ENCODE measurements at regions not wholly inside any gene's neighbourhood (a gene's known extent, or its start where the extent isn't known, plus 50 kb on each side); places are given as distances from the start of the nearest gene placed in this dataset.
A peak's percentile ranks its signal among the peaks of the same experiment; 100 is the strongest.
"Not testable (repeated sequence)": the region's sequence is repeated elsewhere in the genome, so short reads cannot be mapped to it uniquely, and the experiment has no call there.

DNA sequence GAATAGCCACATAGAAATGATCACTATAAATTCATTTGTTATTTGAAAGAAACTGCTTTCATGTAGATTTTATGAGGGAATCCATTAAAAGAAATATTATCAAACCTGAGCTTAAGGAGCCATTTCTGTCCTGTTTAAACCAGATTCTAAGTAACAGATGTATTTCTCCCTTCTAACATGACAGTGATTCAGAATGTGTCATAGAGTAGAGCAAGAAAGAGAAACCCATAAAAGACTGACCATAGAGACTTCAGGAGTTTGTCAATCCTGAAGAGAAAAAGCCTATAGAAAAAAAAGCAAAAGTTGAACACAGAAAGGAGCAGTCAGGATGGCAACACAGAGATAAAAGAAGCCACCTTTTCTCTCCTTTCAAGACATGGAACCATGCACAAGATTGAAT, 390.6 kb downstream of the PRIM2 start:
- in situ Hi-C loops (cut with HindIII; ENCODE audit: low pct_unique_long_range_greater_than_20kb, low sequenced_read_pairs); DNase-seq (ENCODE audit: low read depth, low spot score): not testable (repeated sequence)

DNA sequence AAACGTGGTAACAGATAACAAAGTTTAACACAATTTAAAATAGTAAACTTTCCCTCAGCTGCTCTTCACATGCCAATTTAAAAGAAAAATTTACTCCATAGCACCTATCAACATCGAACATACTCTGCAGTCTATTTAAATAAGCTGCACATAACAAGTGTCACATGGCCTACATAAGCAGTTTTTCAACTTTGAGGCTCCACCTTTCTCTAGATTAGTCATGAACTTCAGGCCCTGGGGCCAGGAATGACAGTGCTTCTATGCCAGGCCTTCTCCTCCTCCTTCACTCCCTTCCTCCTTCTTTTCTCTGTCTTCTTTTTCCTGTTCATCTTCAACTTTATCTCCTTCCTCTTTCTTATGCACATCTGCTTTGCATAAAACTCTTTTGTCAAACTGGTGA, 405.1 kb downstream of the PRIM2 start:
- in situ Hi-C loops (cut with HindIII; ENCODE audit: low pct_unique_long_range_greater_than_20kb, low sequenced_read_pairs): not testable (repeated sequence)
- peak; percentile 48 for DNase-seq (ENCODE audit: low read depth, low spot score)

GRCh38 chr6:57723815-57724401, 406.5 kb downstream of the PRIM2 start:
- not testable (repeated sequence) for DNase-seq (ENCODE audit: low read depth, low spot score)

GRCh38 chr6:57729407-57729806, 412.0 kb downstream of the PRIM2 start:
- DNase-seq (ENCODE audit: low read depth, low spot score); in situ Hi-C loops (cut with HindIII; ENCODE audit: low pct_unique_long_range_greater_than_20kb, low sequenced_read_pairs): not testable (repeated sequence)

More at GRCh38 chr6:57723815-57724401, 406.5 kb downstream of the PRIM2 start:
- in situ Hi-C loops (cut with HindIII; ENCODE audit: low pct_unique_long_range_greater_than_20kb, low sequenced_read_pairs): not testable (repeated sequence)

DNA sequence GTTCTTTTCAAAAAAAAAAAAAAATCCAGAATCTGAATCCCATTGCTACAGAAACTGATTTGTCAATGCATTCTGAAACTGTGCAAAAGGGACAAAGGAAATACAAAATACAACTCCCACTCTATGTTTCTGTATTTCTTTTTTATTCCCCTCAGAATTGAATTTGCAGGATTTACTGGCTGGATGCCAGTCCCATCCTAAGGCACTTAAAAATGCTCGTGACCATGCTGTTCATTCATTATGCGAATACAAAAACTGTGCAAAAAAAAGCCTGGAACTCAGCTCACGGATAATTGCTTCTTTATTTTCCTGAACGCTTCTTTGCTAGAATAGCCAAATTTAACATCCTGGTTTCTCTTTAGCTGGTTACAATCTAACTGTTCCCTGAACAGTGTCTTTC, 413.3 kb downstream of the PRIM2 start:
- DNase-seq (ENCODE audit: low read depth, low spot score); in situ Hi-C loops (cut with HindIII; ENCODE audit: low pct_unique_long_range_greater_than_20kb, low sequenced_read_pairs): not testable (repeated sequence)

GRCh38 chr6:57747716-57748115, 430.3 kb downstream of the PRIM2 start:
- DNase-seq (ENCODE audit: low read depth, low spot score); in situ Hi-C loops (cut with HindIII; ENCODE audit: low pct_unique_long_range_greater_than_20kb, low sequenced_read_pairs): not testable (repeated sequence)

GRCh38 chr6:57759850-57760249, 442.4 kb downstream of the PRIM2 start:
- DNase-seq (ENCODE audit: low read depth, low spot score); in situ Hi-C loops (cut with HindIII; ENCODE audit: low pct_unique_long_range_greater_than_20kb, low sequenced_read_pairs): not testable (repeated sequence)

DNA sequence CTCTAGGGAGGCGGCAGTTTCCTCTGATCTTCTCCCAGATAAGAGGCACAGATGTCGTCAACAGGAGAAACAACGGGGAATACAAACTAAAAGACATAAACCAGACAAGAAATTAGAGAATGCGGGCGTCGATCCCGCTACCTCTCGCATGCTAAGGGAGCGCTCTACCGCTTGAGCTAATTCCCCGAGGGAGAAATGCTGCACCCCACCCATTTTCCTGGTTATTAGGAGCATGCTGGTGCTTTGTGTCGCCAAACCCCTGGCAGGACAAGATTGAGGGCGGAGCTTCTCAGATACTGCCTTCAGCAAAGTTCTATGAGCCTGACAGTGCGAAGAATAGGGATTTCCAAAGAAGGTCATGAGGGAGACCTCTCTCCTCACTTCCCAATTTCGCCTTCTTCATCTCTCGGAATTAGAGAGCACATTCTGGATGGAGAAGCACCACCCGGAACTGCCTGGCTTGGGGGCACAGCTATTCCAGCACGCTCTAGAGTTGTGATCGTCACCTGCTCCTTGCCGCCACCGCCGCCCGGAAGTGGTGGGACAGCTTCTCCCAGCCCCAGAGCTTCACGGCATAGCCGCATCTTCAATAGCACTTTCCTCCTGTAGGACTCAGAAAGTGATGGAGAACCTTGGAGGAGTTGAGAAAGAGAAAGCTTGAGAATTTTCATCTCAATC, 475.4 kb downstream of the PRIM2 start:
- peak; percentile 64 for DNase-seq (ENCODE audit: low read depth, low spot score)
- in situ Hi-C loops (cut with HindIII; ENCODE audit: low pct_unique_long_range_greater_than_20kb, low sequenced_read_pairs): not testable (repeated sequence)

- peak; percentile 65 for DNase-seq (ENCODE audit: low read depth, low spot score)
Measured at GRCh38 chr6:57793398-57793762, 475.9 kb downstream of the PRIM2 start.

DNA sequence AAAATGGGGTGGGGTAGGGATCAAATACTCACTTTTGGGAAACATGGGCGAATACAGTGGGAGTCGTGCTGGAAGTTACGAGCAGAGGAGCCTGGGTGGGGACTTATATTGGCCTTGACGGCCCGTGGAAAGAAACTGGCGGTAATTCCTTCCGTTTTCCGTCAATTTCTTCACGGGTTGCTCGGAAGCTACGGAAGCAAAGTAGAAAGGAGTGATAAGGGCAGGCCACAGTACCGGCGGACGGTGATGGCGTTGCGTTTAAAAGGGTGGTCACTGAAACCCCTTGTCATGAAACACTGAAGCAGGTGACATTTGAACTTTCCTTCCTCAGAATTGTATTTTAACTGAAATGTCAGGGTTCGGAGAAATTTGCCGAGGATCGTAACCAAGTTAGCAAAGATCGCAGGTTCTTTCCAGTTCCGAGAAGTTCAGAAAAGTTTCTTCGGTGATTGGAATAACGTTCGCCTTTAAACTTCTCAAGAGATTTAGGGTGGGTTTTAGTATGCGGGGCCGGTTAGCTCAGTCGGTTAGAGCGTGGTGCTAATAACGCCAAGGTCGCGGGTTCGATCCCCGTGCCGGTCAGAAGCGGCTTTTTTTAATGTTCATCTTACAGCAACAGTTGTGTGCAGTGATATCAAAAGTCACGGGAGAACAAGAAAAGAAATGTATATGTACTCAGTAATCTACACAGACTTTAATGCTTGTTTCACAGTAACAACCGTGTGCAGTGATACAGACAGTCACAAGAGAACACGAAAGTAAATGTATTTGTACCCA, 482.5 kb downstream of the PRIM2 start:
- in situ Hi-C loops (cut with HindIII; ENCODE audit: low pct_unique_long_range_greater_than_20kb, low sequenced_read_pairs): not testable (repeated sequence)

More at GRCh38 chr6:57793398-57793762, 475.9 kb downstream of the PRIM2 start:
- in situ Hi-C loops (cut with HindIII; ENCODE audit: low pct_unique_long_range_greater_than_20kb, low sequenced_read_pairs): not testable (repeated sequence)

DNA sequence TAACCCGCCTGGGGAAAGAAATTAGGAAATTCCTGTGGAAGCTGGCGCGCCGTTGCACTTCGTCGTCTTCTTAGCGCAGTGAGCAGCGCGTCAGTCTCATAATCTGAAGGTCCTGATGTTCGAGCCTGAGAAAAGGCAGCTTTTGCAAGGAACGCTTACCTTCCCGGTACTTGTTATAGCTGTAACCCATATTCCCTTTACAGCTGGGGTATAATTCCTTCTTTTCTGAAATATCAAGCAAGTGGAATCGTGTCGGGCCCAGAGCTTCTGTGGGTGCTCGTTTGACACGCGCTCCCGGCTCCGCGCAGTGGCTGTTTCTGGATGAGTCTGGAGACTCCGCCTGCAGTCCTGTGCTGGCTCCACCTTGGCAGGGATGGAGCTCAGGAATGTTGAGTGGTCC, 491.2 kb downstream of the PRIM2 start:
- in situ Hi-C loops (cut with HindIII; ENCODE audit: low pct_unique_long_range_greater_than_20kb, low sequenced_read_pairs): not testable (repeated sequence)
- DNase-seq (ENCODE audit: low read depth, low spot score): peak; percentile 20

More for the DNA sequence above, 482.5 kb downstream of the PRIM2 start:
- peak; percentile 67 for DNase-seq (ENCODE audit: low read depth, low spot score)

DNA sequence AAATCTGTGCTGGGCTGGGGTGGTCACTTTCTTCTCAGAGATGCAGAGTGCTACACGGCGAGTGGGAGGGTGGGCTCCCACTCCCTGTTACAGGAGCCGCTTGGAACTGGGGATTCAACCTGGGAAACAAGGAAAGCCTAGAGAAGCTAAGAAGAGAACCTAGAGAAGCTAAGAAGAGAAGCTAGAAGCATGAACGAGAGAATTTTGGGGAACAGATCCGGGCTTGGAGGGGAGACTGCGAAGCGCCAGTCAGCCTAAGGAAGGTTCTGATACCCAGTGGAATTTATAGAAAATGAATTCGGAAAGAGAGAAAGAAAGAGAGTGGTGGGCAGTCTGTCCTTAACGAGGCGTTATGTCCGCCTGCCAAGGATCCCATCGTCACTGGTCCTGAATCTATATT, 492.0 kb downstream of the PRIM2 start:
- in situ Hi-C loops (cut with HindIII; ENCODE audit: low pct_unique_long_range_greater_than_20kb, low sequenced_read_pairs); DNase-seq (ENCODE audit: low read depth, low spot score): not testable (repeated sequence)

GRCh38 chr6:57813271-57814075, 496.0 kb downstream of the PRIM2 start:
- peak; percentile 42 for DNase-seq (ENCODE audit: low read depth, low spot score)
- in situ Hi-C loops (cut with HindIII; ENCODE audit: low pct_unique_long_range_greater_than_20kb, low sequenced_read_pairs): not testable (repeated sequence)

DNA sequence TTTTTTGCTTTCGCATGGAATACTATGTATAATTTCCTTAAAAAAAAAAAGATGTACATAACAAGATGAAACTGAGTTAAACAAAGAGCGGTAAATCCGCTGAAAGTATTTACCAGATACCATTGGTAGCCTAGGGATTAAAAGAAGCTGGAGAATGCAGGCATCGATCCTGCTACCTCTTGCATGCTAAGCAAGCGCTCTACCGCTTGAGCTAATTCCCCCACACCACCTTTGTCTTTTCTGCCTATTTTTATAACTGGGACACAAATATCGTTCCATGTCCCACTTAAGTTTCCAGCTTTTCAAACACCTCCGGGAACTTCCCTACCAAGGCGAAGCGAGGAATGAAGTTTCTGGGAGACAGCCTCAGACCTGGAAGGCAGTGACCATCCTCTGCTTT, 498.4 kb downstream of the PRIM2 start:
- peak; percentile 37 for DNase-seq (ENCODE audit: low read depth, low spot score)
- in situ Hi-C loops (cut with HindIII; ENCODE audit: low pct_unique_long_range_greater_than_20kb, low sequenced_read_pairs): not testable (repeated sequence)

DNA sequence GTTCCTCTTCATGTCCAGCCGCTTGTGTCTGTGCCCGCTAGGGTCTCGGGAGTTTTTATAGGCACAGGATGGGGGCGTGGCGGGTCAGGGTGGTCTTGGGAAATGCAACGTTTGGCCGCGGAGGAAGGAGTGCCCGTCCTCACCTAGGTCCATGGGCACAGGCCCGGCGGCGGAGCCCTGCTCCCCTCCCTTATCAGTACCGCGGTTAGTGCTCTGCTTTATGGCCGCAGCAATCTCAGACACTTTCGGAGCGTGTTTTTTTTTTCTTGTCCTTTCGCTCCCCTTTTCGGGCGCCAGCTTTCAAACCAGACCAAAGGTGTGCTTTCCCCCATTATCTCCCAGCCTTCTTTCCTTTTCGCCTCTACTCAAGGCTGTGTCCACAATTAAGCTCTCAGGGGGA, 503.9 kb downstream of the PRIM2 start:
- DNase-seq (ENCODE audit: low read depth, low spot score); in situ Hi-C loops (cut with HindIII; ENCODE audit: low pct_unique_long_range_greater_than_20kb, low sequenced_read_pairs): not testable (repeated sequence)

DNA sequence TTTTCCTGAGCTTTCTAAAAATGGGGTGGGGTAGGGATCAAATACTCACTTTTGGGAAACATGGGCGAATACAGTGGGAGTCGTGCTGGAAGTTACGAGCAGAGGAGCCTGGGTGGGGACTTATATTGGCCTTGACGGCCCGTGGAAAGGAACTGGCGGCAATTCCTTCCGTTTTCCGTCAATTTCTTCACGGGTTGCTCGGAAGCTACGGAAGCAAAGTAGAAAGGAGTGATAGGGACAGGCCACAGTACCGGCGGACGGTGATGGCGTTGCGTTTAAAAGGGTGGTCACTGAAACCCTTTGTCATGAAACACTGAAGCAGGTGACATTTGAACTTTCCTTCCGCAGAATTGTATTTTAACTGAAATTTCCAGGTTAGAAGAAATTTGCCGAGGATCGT, 505.0 kb downstream of the PRIM2 start:
- DNase-seq (ENCODE audit: low read depth, low spot score); in situ Hi-C loops (cut with HindIII; ENCODE audit: low pct_unique_long_range_greater_than_20kb, low sequenced_read_pairs): not testable (repeated sequence)

GRCh38 chr6:57822896-57823358, 505.5 kb downstream of the PRIM2 start:
- peak; percentile 15 for DNase-seq (ENCODE audit: low read depth, low spot score)
- in situ Hi-C loops (cut with HindIII; ENCODE audit: low pct_unique_long_range_greater_than_20kb, low sequenced_read_pairs): no loop called here

Data from SK-MEL-5 (cell line).